H1 (cell line): ENCODE measurements at regions not wholly inside any gene's neighbourhood (a gene's known extent, or its start where the extent isn't known, plus 50 kb on each side); places are given as distances from the start of the nearest gene placed in this dataset.

Source experiments
- EZH2 ChIP-seq: fragments of 200-600 bp; sonication (generic); IDR thresholded peaks from 2 replicates; pipeline ENCODE4 v1.7.1; 2012; ENCODE audit warnings: low read depth, mild to moderate bottlenecking, moderate library complexity, low read length, inconsistent platforms; ENCODE audit not compliant: severe bottlenecking
- ZNF274 ChIP-seq: IDR thresholded peaks from 2 replicates; pipeline ENCODE4 v1.7.0; 2012; ENCODE audit warnings: low read length, borderline replicate concordance; ENCODE audit errors: extremely low read depth

GRCh38 chr10:59082249-59082648 is 94.2 kb upstream of the PHYHIPL start (continued):
- TF ChIP-seq ZNF274 (no peak), EZH2 (no peak)
